NCI-H510A (cell line): ENCODE measurements at regions not wholly inside any gene's neighbourhood (a gene's known extent, or its start where the extent isn't known, plus 50 kb on each side); places are given as distances from the start of the nearest gene placed in this dataset.

Source experiments
- DNase-seq: peaks from one replicate; lab custom pipeline; 2025; lab: John Stamatoyannopoulos, UW

DNA sequence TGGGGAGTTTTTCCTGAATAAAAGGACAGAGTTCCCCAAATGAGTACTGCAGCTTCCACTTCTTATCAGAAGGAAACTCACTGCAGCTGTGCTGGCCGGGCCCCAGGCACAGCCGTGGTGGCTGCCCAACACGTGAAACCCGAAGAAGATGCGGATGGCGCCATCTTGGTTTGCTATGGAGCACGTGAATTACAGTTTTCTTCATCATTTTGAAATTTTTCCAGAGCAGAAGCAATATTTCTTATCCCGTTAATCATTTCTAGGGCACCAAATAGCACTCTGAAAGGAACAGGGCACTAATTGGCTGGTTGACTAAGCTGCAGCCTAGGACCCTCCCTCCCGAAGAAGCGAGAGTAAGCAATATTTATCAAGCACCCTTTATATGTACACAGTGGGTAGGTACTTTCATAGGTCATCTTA is 63.2 kb upstream of the EPS8L3 start:
- DNase-seq, result no peak

DNA sequence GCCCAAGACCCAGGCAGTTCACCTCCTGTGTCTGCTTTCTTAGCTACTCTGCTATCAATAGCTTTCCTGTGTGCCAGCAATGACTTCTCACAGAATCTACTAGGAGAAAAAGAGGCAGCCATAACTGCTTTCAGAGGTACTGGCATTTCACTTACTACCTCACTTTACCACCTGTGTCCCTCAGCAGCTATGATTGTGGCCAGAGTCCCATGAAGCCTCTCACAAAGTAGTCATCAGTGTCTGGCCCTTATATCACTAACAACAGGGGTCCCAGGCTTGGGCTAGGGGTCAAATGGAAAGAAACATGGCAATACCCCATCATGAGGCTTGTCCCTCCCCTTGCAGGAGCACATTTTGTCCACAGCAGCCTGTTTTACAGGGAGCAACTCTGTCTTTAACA is 62.7 kb upstream of the EPS8L3 start:
- no peak for DNase-seq

DNA sequence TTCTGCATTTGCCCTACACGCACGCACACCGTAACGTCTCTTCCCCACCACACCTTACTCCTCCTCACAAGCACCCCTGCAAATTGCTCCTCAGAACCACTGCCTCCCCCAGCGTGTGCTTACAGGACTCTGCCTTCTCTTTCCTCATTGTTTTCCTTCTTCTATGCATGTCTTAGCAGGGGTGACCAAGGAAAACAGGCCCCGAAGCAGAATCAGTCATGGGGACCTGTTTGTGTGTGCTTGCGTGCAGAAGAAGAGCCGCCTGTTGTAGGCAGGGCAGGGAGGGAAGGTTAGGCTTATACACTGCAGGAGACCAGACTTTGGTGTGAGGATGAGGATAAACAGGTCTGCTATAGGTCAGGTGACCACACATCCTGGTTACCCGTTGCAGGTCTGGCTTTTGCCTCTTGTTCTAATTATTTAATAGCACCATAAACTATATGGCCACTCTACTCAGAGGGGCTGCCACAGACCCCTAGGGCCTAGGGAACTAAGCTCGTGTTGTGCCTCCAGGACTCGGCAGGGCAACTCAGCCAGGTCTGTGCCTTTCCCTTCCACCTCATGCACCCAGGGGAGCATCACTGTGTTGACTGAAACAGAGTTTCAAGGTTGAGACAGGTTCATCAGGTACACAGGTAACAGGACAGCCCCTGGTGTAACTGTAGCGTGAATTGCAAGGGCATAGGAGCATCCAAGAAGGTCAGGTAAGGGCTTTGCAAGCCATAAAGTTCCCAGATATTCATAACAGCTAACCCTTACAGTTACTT is 60.8 kb upstream of the EPS8L3 start:
- no peak for DNase-seq

DNA sequence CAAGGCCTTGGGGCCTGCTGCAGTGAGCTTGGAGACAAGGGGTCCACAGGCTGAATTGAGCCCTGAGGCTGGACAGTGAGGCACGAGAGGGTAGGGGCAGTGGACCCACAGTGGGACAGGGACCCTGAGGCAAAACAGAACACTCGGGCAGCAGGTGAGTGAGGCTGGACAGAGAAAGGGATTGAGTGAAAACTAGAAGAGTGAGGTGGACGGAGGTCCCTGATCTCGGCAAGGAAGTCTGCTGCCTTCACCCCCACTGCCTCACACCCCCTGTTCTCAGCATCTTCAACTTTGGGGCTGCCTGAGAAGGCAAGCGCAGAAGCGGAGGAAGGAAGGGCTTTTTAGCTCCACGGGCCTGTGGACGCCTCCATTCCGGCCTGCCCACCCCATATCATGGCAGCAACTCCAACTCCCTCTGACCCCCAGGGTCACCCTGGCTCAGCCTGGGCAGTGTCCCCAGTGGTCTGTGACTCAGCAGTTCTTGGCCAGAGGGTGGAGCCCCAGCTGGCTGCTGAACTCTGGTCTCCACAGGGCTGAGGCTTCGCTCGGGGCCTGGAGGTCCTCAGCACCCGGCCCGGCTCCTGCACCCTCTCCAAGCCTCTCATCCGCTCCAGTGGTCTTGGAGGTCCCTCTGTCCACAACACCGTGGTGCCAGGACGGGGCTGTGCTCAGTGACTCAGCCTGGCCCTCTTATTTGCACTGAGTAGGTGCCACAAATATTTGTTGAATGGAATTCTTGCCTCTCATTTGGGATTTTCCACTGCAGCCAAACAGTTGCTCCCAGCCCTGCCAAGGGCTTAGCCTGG is 60.0 kb upstream of the EPS8L3 start:
- no peak for DNase-seq

DNA sequence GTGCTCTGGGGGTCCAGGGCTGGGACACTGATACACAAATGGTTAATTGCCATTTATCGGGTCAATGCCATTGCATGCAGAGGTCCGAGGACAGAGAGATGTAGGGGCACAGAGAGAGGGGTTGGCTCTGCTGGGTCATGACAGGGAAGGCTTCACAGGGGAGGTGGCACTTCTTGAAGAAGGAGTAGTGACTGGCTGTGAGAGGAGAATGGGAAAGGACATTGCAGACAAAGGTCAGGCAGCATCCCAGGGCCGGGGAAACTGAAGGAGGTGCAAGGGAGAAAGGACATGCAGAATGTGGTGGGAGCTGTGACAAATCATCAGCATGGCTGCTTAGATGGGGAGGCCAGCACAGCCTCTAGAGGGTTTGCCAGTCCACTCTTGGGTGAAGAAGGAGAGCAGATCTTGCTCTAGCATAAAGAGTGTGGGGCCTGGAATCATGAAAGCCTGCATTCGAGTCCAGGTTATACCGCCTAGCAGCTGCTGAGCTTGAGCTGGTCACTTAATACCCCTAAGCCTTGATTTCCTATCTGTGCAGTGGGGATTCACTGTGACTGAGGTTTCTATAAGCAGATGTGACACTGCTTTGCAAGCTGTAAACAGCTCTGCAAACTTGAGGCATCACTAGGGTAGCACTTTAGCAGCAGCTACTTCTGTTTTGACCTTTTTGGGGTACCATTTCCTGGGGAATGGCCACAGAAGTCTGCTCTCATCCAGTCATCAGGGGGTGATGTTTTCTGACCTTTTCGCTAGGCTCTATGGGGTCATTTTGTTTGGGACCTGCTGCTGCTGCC is 59.2 kb upstream of the EPS8L3 start:
- DNase-seq, result no peak

GRCh38 chr1:109821831-109822745 is 58.4 kb upstream of the EPS8L3 start:
- DNase-seq, result no peak

DNA sequence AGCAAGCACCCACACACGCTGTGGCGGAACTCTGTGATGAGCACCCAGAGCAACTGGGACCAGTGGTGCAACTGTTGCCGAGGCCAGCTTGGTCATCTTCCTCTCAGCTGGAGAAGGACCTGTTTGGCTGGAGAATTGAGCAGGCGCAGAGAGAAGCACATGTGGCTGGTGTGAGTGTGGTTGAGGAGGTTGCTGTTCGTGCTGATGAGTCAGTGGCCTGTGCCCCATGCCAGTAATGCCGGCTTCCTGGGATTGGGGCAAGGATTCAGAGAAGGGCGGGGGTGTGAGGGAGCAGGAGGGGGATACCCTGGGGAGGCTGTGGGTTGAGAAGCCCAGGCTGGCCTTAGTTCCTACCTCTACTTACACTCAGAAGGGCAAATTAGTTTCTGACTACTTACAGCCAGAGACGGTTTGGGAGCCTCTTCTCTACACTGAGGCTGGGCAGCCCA is 57.5 kb upstream of the EPS8L3 start:
- DNase-seq, result no peak

DNA sequence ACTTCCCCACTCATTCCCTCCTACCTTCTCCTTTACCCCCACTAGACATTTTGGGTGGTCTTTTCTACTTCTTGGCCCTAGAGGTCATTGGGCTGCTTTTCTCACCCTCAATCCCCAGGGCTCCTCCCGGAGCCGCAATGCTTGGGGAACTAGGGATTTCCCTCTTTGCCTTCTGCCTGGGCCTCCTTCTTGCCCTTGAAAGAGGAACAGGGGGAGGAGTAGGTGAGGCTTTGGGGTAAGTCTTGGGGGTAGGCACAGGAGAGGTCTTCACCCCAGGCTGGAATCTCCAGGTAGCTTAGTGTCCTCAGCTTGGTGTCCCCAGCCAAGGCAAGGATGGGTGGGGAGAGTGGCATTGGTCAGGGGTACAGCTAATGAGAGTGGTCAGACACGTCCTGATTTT is 56.2 kb upstream of the EPS8L3 start:
- DNase-seq, result no peak

DNA sequence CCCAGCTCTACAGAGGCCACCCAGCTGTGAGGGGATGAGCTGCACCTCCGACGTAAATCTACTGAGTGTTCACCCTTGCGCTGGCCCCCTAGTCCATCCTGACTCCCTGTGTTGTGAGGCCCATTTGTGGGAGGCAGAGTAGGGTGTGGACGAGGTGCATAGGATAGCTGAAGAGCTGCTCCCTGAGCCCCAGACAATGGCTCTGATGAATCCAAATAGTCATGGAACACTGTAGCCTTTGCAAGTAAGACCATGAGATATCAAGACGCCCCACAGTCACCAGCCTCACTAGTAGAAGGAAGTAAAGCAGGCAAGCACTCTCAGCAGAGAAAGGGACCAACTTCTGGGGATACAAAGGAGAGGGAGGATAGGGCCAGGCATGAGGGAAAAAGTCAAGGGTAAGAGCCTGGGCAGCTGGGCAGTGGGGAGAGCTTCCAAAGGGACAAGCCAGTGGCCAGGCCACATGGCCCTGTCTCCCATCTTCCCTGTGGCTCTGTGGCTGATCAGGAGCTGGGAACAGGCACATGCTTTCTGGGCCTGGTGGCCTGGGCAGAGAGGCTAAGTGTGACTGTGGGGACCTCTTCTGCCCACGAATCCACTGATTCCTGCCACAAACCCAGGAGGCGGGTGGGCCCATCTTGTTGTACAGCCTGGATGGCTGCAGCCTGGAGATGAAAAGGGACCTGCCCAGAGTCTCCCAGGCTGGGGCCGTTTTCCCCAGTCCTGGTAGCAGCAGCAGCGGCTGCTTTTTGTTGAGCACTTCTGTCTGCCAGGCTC is 55.5 kb upstream of the EPS8L3 start:
- no peak for DNase-seq

- DNase-seq, result no peak
Measured at GRCh38 chr1:109818271-109818987, 54.7 kb upstream of the EPS8L3 start.

DNA sequence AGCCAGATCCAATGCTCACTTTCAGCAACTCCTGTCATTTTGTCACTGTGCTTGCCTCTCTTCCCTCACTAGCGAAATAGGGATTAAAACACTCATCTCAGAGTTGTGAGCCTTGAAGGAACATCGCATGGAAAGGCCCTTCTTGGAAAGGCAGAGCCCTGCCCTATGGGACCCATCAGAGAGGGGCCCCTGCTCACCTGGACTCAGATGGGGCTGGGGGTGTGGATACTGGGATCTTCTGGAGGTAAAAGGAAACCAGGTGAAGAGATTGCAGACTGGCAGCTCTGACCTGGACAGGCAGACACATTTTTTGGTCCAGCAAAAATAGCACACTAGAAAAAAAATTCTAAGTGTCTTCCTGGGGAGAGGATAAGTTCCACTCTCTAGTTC is 54.2 kb upstream of the EPS8L3 start:
- DNase-seq, result no peak

GRCh38 chr1:109816975-109817535 is 53.3 kb upstream of the EPS8L3 start:
- DNase-seq, result no peak

DNA sequence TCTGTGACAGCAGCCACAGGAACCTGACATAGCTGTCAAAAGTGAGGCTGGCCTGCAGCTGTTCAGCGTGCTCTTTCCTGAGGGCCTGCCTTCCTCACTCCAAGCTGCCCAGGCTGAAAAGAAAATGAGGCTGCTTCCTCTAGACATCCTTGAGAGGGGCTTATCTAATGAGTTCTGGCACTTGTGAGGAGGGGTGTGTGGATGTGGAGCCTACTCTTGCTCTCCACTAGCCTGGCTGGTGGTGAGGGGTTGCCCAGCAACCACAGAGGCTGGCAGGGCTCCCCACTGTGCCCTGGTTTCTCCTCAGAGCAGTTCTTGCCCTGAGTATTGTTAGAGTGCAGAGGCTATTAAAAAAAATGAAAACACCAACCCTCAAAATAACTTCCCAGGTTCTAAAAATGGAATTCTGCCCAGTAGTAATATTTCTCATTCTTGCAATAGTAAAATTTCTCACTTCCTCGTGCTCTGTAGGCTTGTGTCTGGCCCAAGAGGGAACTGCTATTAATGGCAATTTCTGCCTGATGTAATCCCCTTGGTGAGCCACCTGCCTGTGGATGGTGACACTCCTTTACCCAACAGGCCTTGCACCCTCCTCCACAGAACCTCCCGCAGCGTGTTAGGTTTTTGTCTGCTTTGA is 52.6 kb upstream of the EPS8L3 start:
- DNase-seq, result no peak

- DNase-seq, result no peak
Measured at GRCh38 chr1:109815809-109816174, 52.1 kb upstream of the EPS8L3 start.

GRCh38 chr1:109814993-109815786 is 51.5 kb upstream of the EPS8L3 start:
- no peak for DNase-seq

DNA sequence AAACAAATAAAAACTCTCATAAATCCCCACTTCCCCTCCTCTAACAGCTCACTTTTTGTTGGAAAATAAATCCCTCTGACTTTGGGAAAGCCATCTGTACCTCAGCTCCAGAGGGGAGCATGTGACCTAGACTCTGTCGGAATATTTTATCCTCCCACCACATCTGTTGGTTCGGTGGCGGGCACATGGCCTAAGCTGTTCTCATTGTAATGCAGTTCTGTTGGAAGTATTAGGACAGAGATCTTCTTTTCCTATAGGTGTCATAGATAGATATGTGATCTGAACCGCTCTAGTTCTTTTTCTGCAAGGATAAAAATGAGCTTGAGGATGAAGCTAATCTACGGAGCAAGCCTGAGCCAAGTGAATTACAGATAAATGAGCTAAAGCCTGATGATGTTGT is 50.5 kb upstream of the EPS8L3 start:
- no peak for DNase-seq
